OCI-LY1 (cell line): ENCODE measurements at regions not wholly inside any gene's neighbourhood (a gene's known extent, or its start where the extent isn't known, plus 50 kb on each side); places are given as distances from the start of the nearest gene placed in this dataset.
"Not testable (repeated sequence)": the region's sequence is repeated elsewhere in the genome, so short reads cannot be mapped to it uniquely, and the experiment has no call there.

Experiments
- H2AFZ ChIP-seq: fragments of 200-600 bp; sonication (generic), shearing (Covaris generic); 2 replicates; pipeline ENCODE4 v1.6.0; 2014; ENCODE audit warnings: antibody characterized with exemption, mild to moderate bottlenecking, low read length
- H3F3A ChIP-seq: fragments of 200-600 bp; sonication (generic), shearing (Covaris generic); 2 replicates; pipeline ENCODE4 v1.6.0; 2014; ENCODE audit warnings: mild to moderate bottlenecking, antibody characterized with exemption, low read length, moderate library complexity; ENCODE audit not compliant: insufficient read depth
- H3K27ac ChIP-seq: fragments of 200-600 bp; sonication (generic); 2 replicates; pipeline ENCODE4 v1.5.1; 2014; ENCODE audit warnings: low read length, mixed run types, mild to moderate bottlenecking, low read depth; ENCODE audit not compliant: poor library complexity, severe bottlenecking
- H3K27me3 ChIP-seq: fragments of 200-600 bp; sonication (generic); 2 replicates; pipeline ENCODE4 v1.6.0; 2014; ENCODE audit warnings: antibody characterized with exemption, mild to moderate bottlenecking, low read length, moderate library complexity; ENCODE audit not compliant: insufficient read depth
- H3K36me3 ChIP-seq: fragments of 200-600 bp; sonication (generic); 2 replicates; pipeline ENCODE4 v1.6.1; 2014; ENCODE audit warnings: mild to moderate bottlenecking, antibody characterized with exemption, low read length, moderate library complexity, mixed read lengths; ENCODE audit not compliant: insufficient read depth
- H3K4me1 ChIP-seq: fragments of 200-600 bp; sonication (generic); 2 replicates; pipeline ENCODE4 v1.5.1; 2014; ENCODE audit warnings: mild to moderate bottlenecking, low read length, moderate library complexity; ENCODE audit not compliant: insufficient read depth, severe bottlenecking
- H3K4me2 ChIP-seq: fragments of 200-600 bp; sonication (generic), shearing (Covaris generic); 2 replicates; pipeline ENCODE4 v1.6.1; 2014; ENCODE audit warnings: low read length
- H3K4me3 ChIP-seq: fragments of 200-600 bp; sonication (generic); 2 replicates; pipeline ENCODE4 v1.5.1; 2014; ENCODE audit warnings: low read length, low read depth, mild to moderate bottlenecking, mixed read lengths; ENCODE audit not compliant: poor library complexity, severe bottlenecking
- H3K79me2 ChIP-seq: fragments of 200-600 bp; shearing (Covaris generic); 2 replicates; pipeline ENCODE4 v1.6.1; 2016; ENCODE audit warnings: mixed run types, low read length, mixed read lengths; ENCODE audit not compliant: insufficient read depth
- H3K9ac ChIP-seq: fragments of 200-600 bp; sonication (generic), shearing (Covaris generic); 2 replicates; pipeline ENCODE4 v1.6.1; 2014; ENCODE audit warnings: mild to moderate bottlenecking, low read length, mixed read lengths
- H3K9me2 ChIP-seq: fragments of 200-600 bp; sonication (generic), shearing (Covaris generic); 2 replicates; pipeline ENCODE4 v1.6.1; 2014; ENCODE audit warnings: low read depth, mild to moderate bottlenecking, low read length, mixed read lengths
- H3K9me3 ChIP-seq: fragments of 200-600 bp; shearing (Covaris generic); 2 replicates; pipeline ENCODE4 v1.6.1; 2014; ENCODE audit warnings: low read length, mixed read lengths
- H4K20me1 ChIP-seq: fragments of 200-600 bp; sonication (generic), shearing (Covaris generic); 2 replicates; pipeline ENCODE4 v1.6.0; 2016; ENCODE audit warnings: mild to moderate bottlenecking, low read length; ENCODE audit not compliant: insufficient read depth
- EZH2 ChIP-seq: fragments of 200-600 bp; sonication (generic), shearing (Covaris generic); IDR thresholded peaks from 2 replicates; pipeline ENCODE4 v1.8.0; 2017; ENCODE audit warnings: borderline replicate concordance, mixed run types, mild to moderate bottlenecking, antibody characterized with exemption, low read length, moderate library complexity, mixed read lengths
- TF ChIP-seq, protein P1 (sequence below): fragments of 200-600 bp; sonication (generic), shearing (Covaris generic); IDR thresholded peaks from 2 replicates; pipeline ENCODE4 v1.5.1; 2017; ENCODE audit warnings: mild to moderate bottlenecking, antibody characterized with exemption, low read length, moderate library complexity, mixed read lengths

DNA sequence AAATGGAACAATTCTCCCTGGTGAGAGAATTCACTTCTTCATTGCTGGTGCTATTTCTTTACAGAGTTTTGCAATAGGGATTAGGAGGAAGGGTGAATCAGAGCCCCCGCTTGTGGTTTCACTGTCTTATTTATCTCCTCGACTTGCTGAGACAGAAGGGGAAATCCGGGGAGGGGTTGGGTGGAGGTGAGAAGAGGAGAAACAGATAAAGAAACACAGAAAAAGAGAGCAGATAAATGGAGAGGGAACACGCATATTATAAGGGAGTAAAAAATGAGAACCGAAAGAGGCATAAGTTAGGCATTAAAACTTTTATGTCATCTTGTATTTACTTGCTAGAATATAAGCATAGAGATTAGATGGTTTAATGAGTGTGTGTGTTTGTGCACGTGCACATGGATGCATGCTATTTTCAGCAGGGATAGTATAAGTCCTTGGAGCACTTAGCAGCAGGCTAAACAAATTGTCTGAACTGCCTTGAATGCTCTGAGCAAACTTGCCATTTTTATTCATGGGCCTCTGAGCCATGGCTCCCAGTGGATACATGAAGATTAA is 105.0 kb downstream of the OLIG3 start:
- Histone ChIP-seq H3K27ac (no peak overlapping the region), H3K9ac (no peak overlapping the region), H2AFZ (no peak overlapping the region), H3K27me3 (no peaks in the 10 kb centered on the region), H4K20me1 (no peaks in the 10 kb centered on the region), H3K4me2 (no peak overlapping the region), H3K9me3 (no peaks in the 10 kb centered on the region), H3F3A (no peaks in the 10 kb centered on the region), H3K9me2 (no peaks in the 10 kb centered on the region), H3K79me2 (no peaks in the 10 kb centered on the region), H3K36me3 (no peaks in the 10 kb centered on the region), H3K4me3 (no peak overlapping the region), H3K4me1 (no peaks in the 10 kb centered on the region)
- TF ChIP-seq, protein P1, sequence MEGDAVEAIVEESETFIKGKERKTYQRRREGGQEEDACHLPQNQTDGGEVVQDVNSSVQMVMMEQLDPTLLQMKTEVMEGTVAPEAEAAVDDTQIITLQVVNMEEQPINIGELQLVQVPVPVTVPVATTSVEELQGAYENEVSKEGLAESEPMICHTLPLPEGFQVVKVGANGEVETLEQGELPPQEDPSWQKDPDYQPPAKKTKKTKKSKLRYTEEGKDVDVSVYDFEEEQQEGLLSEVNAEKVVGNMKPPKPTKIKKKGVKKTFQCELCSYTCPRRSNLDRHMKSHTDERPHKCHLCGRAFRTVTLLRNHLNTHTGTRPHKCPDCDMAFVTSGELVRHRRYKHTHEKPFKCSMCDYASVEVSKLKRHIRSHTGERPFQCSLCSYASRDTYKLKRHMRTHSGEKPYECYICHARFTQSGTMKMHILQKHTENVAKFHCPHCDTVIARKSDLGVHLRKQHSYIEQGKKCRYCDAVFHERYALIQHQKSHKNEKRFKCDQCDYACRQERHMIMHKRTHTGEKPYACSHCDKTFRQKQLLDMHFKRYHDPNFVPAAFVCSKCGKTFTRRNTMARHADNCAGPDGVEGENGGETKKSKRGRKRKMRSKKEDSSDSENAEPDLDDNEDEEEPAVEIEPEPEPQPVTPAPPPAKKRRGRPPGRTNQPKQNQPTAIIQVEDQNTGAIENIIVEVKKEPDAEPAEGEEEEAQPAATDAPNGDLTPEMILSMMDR, result no peak
- TF ChIP-seq EZH2, result no peak

DNA sequence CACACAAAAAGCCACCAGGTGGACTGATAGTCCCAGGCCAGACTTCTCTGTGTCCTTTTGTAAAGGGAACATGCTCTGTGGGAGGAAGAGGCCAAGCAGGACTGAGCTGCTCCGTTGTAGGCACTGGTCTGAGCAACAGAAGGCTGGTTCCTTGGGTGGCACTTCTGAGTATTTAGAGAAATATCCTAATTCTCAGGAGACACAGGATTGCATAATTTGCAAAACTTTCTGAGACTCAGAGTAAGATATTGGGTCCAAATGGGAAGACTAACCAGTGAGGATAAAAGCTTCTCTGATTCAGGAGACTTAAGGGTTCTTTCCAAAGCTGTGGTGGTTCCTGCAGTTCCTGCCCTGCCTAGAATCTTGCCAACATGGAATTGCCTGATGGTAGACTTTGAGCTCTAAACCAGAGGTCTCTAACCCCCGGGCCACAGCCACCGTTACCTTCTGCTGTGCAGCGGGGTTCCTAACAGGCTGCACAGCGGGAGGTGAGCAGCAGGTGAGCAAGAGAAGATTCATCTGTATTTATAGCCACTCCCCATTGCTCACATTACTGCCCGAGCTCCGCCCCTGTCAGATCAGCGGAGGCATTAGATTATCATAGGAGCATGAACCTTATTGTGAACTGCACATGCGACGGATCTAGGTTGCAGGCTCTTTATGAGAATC is 107.0 kb downstream of the OLIG3 start:
- H3K27me3 ChIP-seq, result no peaks in the 10 kb centered on the region

DNA sequence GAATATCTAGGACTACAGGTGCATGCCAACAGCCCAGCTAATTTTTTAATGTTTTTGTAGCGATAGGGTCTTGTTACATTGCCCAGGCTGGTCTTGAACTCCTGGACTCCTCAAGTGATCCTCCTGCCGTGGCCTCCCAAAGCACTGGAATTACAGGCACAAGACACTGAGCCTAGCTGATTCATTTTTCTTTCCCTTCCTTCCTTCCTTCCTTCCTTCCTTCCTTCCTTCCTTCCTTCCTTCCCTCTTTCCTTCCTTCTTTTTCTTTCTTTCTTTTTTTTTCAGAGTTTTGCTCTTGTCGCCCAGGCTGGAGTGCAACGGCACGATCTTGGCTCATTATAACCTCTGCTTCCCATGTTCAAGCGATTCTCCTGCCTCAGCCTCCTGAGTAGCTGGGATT is 110.9 kb downstream of the OLIG3 start:
- H3K9me3 ChIP-seq, H3K4me2 ChIP-seq: not testable (repeated sequence)

More for the DNA sequence above, 107.0 kb downstream of the OLIG3 start:
- no peaks in the 10 kb centered on the region for H3K4me1 ChIP-seq
- H3K4me3 ChIP-seq, result no peak overlapping the region
- no peaks in the 10 kb centered on the region for H3K9me3 ChIP-seq
- no peaks in the 10 kb centered on the region for H3K36me3 ChIP-seq
- no peaks in the 10 kb centered on the region for H3F3A ChIP-seq
- no peak overlapping the region for H3K9ac ChIP-seq
- no peak for TF ChIP-seq EZH2
- TF ChIP-seq, protein P1, result no peak
- no peaks in the 10 kb centered on the region for H3K79me2 ChIP-seq
- no peak overlapping the region for H2AFZ ChIP-seq
- H3K4me2 ChIP-seq, result no peak overlapping the region
- no peaks in the 10 kb centered on the region for H3K9me2 ChIP-seq
- no peaks in the 10 kb centered on the region for H4K20me1 ChIP-seq
- H3K27ac ChIP-seq, result no peak overlapping the region

DNA sequence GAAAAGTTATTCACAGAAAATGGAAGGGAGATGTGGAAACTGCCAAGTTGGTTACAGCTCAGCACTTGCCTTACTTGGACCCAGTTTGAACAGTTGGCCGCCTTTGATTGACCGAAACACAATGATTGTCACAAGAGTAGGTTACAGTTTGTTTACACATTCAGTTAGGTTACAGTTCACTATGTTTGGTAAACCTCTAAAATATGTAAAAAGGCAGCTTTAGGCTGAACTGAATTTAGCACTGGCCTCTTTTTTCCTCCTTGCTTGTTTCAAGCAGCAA is 116.2 kb downstream of the OLIG3 start:
- no peak overlapping the region for H3K4me3 ChIP-seq
- TF ChIP-seq, protein P1, result no peak
- no peak for TF ChIP-seq EZH2
- H3K36me3 ChIP-seq, result no peaks in the 10 kb centered on the region
- H3K27ac ChIP-seq, result no peak overlapping the region
- H3K4me2 ChIP-seq, result no peak overlapping the region
- no peaks in the 10 kb centered on the region for H3F3A ChIP-seq
- no peaks in the 10 kb centered on the region for H3K4me1 ChIP-seq
- H3K79me2 ChIP-seq, result no peaks in the 10 kb centered on the region
- no peaks in the 10 kb centered on the region for H3K27me3 ChIP-seq
- no peaks in the 10 kb centered on the region for H3K9me3 ChIP-seq
- H3K9me2 ChIP-seq, result no peaks in the 10 kb centered on the region
- no peak overlapping the region for H2AFZ ChIP-seq
- H4K20me1 ChIP-seq, result no peaks in the 10 kb centered on the region
- H3K9ac ChIP-seq, result no peak overlapping the region

More for the DNA sequence above, 110.9 kb downstream of the OLIG3 start:
- not testable (repeated sequence) for H3K79me2 ChIP-seq, H2AFZ ChIP-seq, H3K36me3 ChIP-seq, H3K27ac ChIP-seq, H4K20me1 ChIP-seq, H3F3A ChIP-seq, H3K27me3 ChIP-seq, H3K9ac ChIP-seq, H3K4me3 ChIP-seq, H3K9me2 ChIP-seq, H3K4me1 ChIP-seq
